ENCODE measurements at regions not wholly inside any gene's neighbourhood (a gene's known extent, or its start where the extent isn't known, plus 50 kb on each side); places are given as distances from the start of the nearest gene placed in this dataset.

- Histone ChIP-seq H3K27me3 (replicated peaks; ENCODE audit: insufficient read depth, low read depth, low read length, poor library complexity) (peaks cover 17% of the 10 kb centered on the region), H3K36me3 (ENCODE audit: insufficient read depth, low read length, poor library complexity, severe bottlenecking) (no peaks in the 10 kb centered on the region), H3K4me3 (ENCODE audit: low read depth, low read length, poor library complexity, severe bottlenecking) (no peak overlapping the region), H3K9me3 (ENCODE audit: low read depth, low read length, poor library complexity, severe bottlenecking) (no peaks in the 10 kb centered on the region), H3K27ac (ENCODE audit: low read depth, low read length, poor library complexity, severe bottlenecking) (no peak overlapping the region), H3K4me1 (ENCODE audit: insufficient read depth, low read length, poor library complexity, severe bottlenecking) (no peaks in the 10 kb centered on the region)
- TF ChIP-seq, protein P1, sequence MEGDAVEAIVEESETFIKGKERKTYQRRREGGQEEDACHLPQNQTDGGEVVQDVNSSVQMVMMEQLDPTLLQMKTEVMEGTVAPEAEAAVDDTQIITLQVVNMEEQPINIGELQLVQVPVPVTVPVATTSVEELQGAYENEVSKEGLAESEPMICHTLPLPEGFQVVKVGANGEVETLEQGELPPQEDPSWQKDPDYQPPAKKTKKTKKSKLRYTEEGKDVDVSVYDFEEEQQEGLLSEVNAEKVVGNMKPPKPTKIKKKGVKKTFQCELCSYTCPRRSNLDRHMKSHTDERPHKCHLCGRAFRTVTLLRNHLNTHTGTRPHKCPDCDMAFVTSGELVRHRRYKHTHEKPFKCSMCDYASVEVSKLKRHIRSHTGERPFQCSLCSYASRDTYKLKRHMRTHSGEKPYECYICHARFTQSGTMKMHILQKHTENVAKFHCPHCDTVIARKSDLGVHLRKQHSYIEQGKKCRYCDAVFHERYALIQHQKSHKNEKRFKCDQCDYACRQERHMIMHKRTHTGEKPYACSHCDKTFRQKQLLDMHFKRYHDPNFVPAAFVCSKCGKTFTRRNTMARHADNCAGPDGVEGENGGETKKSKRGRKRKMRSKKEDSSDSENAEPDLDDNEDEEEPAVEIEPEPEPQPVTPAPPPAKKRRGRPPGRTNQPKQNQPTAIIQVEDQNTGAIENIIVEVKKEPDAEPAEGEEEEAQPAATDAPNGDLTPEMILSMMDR (conservative IDR thresholded peaks at IDR 0.05; ENCODE audit: low read depth, low read length), result no peak
- TF ChIP-seq EZH2 (IDR thresholded peaks at IDR 0.05; ENCODE audit: borderline replicate concordance, low read depth, low read length, poor library complexity, severe bottlenecking), result no peak
- no peak for DNase-seq (ENCODE audit: low spot score)
- POLR2A ChIA-PET (ENCODE audit: low non-redundant PET), result no interaction called here
- CTCF ChIA-PET, result no interaction called here
- intact Hi-C loops (cut with micrococcal nuclease; ENCODE audit: unreplicated experiment), result no loop called here
- no TSS peak for BruUV-seq (replicated peaks)
Measured at GRCh38 chr11:19506816-19507486, 205.7 kb upstream of the NAV2 start.

GRCh38 chr11:19502691-19503253, 209.9 kb upstream of the NAV2 start:
- POLR2A ChIA-PET (ENCODE audit: low non-redundant PET), result no interaction called here
- CTCF ChIA-PET, result no interaction called here
- peaks cover 12% of the 10 kb centered on the region for H3K27me3 ChIP-seq (replicated peaks; ENCODE audit: insufficient read depth, low read depth, low read length, poor library complexity)
- H3K4me1 ChIP-seq (ENCODE audit: insufficient read depth, low read length, poor library complexity, severe bottlenecking), result no peaks in the 10 kb centered on the region
- no peak for DNase-seq (ENCODE audit: low spot score)
- no peaks in the 10 kb centered on the region for H3K36me3 ChIP-seq (ENCODE audit: insufficient read depth, low read length, poor library complexity, severe bottlenecking)
- BruUV-seq (replicated peaks), result no TSS peak
- intact Hi-C loops (cut with micrococcal nuclease; ENCODE audit: unreplicated experiment), result no loop called here
- TF ChIP-seq EZH2 (IDR thresholded peaks at IDR 0.05; ENCODE audit: borderline replicate concordance, low read depth, low read length, poor library complexity, severe bottlenecking), result no peak
- TF ChIP-seq, protein P1 (conservative IDR thresholded peaks at IDR 0.05; ENCODE audit: low read depth, low read length), result no peak
- H3K4me3 ChIP-seq (ENCODE audit: low read depth, low read length, poor library complexity, severe bottlenecking), result no peak overlapping the region
- no peak overlapping the region for H3K27ac ChIP-seq (ENCODE audit: low read depth, low read length, poor library complexity, severe bottlenecking)
- no peaks in the 10 kb centered on the region for H3K9me3 ChIP-seq (ENCODE audit: low read depth, low read length, poor library complexity, severe bottlenecking)

DNA sequence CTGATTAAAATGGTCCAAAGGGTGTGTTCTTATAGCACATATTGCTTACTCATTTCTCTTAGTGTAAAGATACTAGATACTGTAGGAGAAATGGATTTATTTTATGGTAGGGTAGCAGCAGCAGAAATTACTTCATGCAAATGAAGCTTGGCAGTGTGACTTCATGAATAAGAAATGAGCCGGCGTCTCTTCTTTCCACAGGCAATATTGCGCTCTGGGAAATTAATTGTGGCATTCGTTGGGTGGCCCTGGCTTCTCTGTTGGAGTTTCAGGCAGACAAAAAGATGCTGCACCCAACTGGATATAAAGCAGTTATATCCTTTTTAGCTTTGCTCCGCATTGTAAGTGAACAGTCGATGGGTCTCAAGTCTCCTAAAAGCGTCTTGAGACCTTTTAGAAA, 211.0 kb upstream of the NAV2 start:
- ChIA-PET POLR2A (ENCODE audit: low non-redundant PET) (no interaction called here), CTCF (no interaction called here)
- Histone ChIP-seq H3K36me3 (ENCODE audit: insufficient read depth, low read length, poor library complexity, severe bottlenecking) (no peaks in the 10 kb centered on the region), H3K9me3 (ENCODE audit: low read depth, low read length, poor library complexity, severe bottlenecking) (no peaks in the 10 kb centered on the region), H3K4me3 (ENCODE audit: low read depth, low read length, poor library complexity, severe bottlenecking) (no peak overlapping the region), H3K4me1 (ENCODE audit: insufficient read depth, low read length, poor library complexity, severe bottlenecking) (no peaks in the 10 kb centered on the region), H3K27me3 (replicated peaks; ENCODE audit: insufficient read depth, low read depth, low read length, poor library complexity) (peaks cover 12% of the 10 kb centered on the region), H3K27ac (ENCODE audit: low read depth, low read length, poor library complexity, severe bottlenecking) (no peak overlapping the region)
- intact Hi-C loops (cut with micrococcal nuclease; ENCODE audit: unreplicated experiment), result no loop called here
- no peak for DNase-seq (ENCODE audit: low spot score)
- TF ChIP-seq EZH2 (IDR thresholded peaks at IDR 0.05; ENCODE audit: borderline replicate concordance, low read depth, low read length, poor library complexity, severe bottlenecking), result no peak
- TF ChIP-seq, protein P1 (conservative IDR thresholded peaks at IDR 0.05; ENCODE audit: low read depth, low read length), result no peak
- no TSS peak for BruUV-seq (replicated peaks)

Measured in A673 (cell line).